GM19372 (cell line): ENCODE measurements at regions not wholly inside any gene's neighbourhood (a gene's known extent, or its start where the extent isn't known, plus 50 kb on each side); places are given as distances from the start of the nearest gene placed in this dataset.
A peak's percentile ranks its signal among the peaks of the same experiment; 100 is the strongest.

Experiments
- ATAC-seq: cut with Tn5 transposase; IDR thresholded peaks from one replicate; pipeline ENCODE4 v1.9.1; 2021; ENCODE audit warnings: mild to moderate bottlenecking, low read depth, moderate library complexity; ENCODE audit not compliant: unreplicated experiment

- ATAC-seq, result no peak
These were observed 70.4 kb upstream of the BACH1 start for GRCh38 chr21:29228306-29228705.

GRCh38 chr21:29230551-29231261 lies 68.0 kb upstream of the BACH1 start:
- no peak for ATAC-seq

GRCh38 chr21:29231756-29232529 lies 66.8 kb upstream of the BACH1 start:
- no peak for ATAC-seq

GRCh38 chr21:29232530-29233255 lies 66.0 kb upstream of the BACH1 start:
- ATAC-seq, result no peak

GRCh38 chr21:29233256-29233546 lies 65.5 kb upstream of the BACH1 start:
- ATAC-seq, result peak; percentile 7

GRCh38 chr21:29233611-29234540 lies 64.8 kb upstream of the BACH1 start:
- ATAC-seq, result peak; percentile 54

GRCh38 chr21:29235714-29236197 lies 63.0 kb upstream of the BACH1 start:
- ATAC-seq, result no peak

GRCh38 chr21:29236201-29236600 lies 62.5 kb upstream of the BACH1 start:
- no peak for ATAC-seq

- peak; percentile 22 for ATAC-seq
These were observed 61.3 kb upstream of the BACH1 start for GRCh38 chr21:29237110-29238052.

GRCh38 chr21:29238053-29238966 lies 60.4 kb upstream of the BACH1 start:
- no peak for ATAC-seq

GRCh38 chr21:29238967-29239290 lies 59.8 kb upstream of the BACH1 start:
- ATAC-seq, result no peak

- ATAC-seq, result no peak
These were observed 58.6 kb upstream of the BACH1 start for GRCh38 chr21:29240136-29240535.

GRCh38 chr21:29242201-29242600 lies 56.5 kb upstream of the BACH1 start:
- ATAC-seq, result no peak

GRCh38 chr21:29243188-29243587 lies 55.5 kb upstream of the BACH1 start:
- no peak for ATAC-seq

- ATAC-seq, result peak; percentile 67
These were observed 53.5 kb upstream of the BACH1 start for GRCh38 chr21:29245104-29245643.

GRCh38 chr21:29245863-29246262 lies 52.9 kb upstream of the BACH1 start:
- no peak for ATAC-seq

- ATAC-seq, result no peak
These were observed 52.1 kb upstream of the BACH1 start for GRCh38 chr21:29246614-29247013.

- ATAC-seq, result no peak
These were observed 50.6 kb upstream of the BACH1 start for GRCh38 chr21:29248124-29248523.
